Fibroblast of lung (primary cell): ENCODE measurements at regions not wholly inside any gene's neighbourhood (a gene's known extent, or its start where the extent isn't known, plus 50 kb on each side); places are given as distances from the start of the nearest gene placed in this dataset.

Source experiments
- DNase-seq, 2 donors: peaks; one replicate each; pipeline versions ENCODE4 v3.0.0 to v3.0.0-alpha.2; 2010; ENCODE audit warnings: low read depth in 2 of 2
- H2AFZ ChIP-seq: 2 replicates; pipeline ENCODE4 v1.5.1; 2012; ENCODE audit warnings: low read length, control low read depth, inconsistent platforms
- H3K27ac ChIP-seq: 2 replicates; pipeline ENCODE4 v1.5.1; 2011; ENCODE audit warnings: low read length, control low read depth; ENCODE audit not compliant: insufficient read depth
- H3K27me3 ChIP-seq: 2 replicates; pipeline ENCODE4 v1.5.1; 2011; ENCODE audit warnings: mild to moderate bottlenecking, low read length; ENCODE audit not compliant: control insufficient read depth, insufficient read depth
- H3K36me3 ChIP-seq: 2 replicates; pipeline ENCODE4 v1.5.1; 2011; ENCODE audit warnings: low read length; ENCODE audit not compliant: control insufficient read depth, insufficient read depth
- H3K4me1 ChIP-seq: 2 replicates; pipeline ENCODE4 v1.5.1; 2011; ENCODE audit warnings: low read length; ENCODE audit not compliant: control insufficient read depth, insufficient read depth; ENCODE audit errors: extremely low read depth
- H3K4me2 ChIP-seq: 2 replicates; pipeline ENCODE4 v1.5.1; 2011; ENCODE audit warnings: low read length, control low read depth; ENCODE audit not compliant: insufficient read depth; ENCODE audit errors: extremely low read depth
- H3K4me3 ChIP-seq, 4 experiments: fragments of 200-600 bp in 1 of 4; sonication (generic) in 1 of 4; replicated peaks in 1 of 4; 2 replicates each; pipeline ENCODE4 v1.5.1; 2011 to 2016; ENCODE audit warnings: low read length in 4 of 4, low read depth in 3 of 4, mild to moderate bottlenecking in 3 of 4, control low read depth in 2 of 4, inconsistent platforms in 1 of 4, mixed read lengths in 1 of 4; ENCODE audit not compliant: insufficient read depth in 1 of 4; ENCODE audit errors: control extremely low read depth in 1 of 4
- H3K79me2 ChIP-seq: 2 replicates; pipeline ENCODE4 v1.5.1; 2012; ENCODE audit warnings: mild to moderate bottlenecking, low read length, inconsistent platforms; ENCODE audit not compliant: control insufficient read depth, insufficient read depth
- H3K9ac ChIP-seq: 2 replicates; pipeline ENCODE4 v1.5.1; 2011; ENCODE audit warnings: mild to moderate bottlenecking, low read length, control low read depth; ENCODE audit not compliant: insufficient read depth
- H3K9me3 ChIP-seq: 2 replicates; pipeline ENCODE4 v1.5.1; 2012; ENCODE audit warnings: low read depth, low read length; ENCODE audit not compliant: control insufficient read depth, insufficient read depth
- H4K20me1 ChIP-seq: 2 replicates; pipeline ENCODE4 v1.5.1; 2011; ENCODE audit warnings: low read length; ENCODE audit not compliant: control insufficient read depth, insufficient read depth; ENCODE audit errors: extremely low read depth
- EZH2 ChIP-seq: IDR thresholded peaks from 2 replicates; pipeline ENCODE4 v1.5.1; 2012; ENCODE audit warnings: low read length, control low read depth, mild to moderate bottlenecking; ENCODE audit errors: missing control alignments
- TF ChIP-seq, protein P1 (sequence below), 2 donors: IDR thresholded peaks in 1 of 2; conservative IDR thresholded peaks in 1 of 2; 1 replicate in 1 of 2; 2 replicates in 1 of 2; pipeline ENCODE4 v1.5.1; 2011 to 2012; ENCODE audit warnings: low read length in 2 of 2, control low read depth in 1 of 2, inconsistent platforms in 1 of 2, low read depth in 1 of 2, mild to moderate bottlenecking in 1 of 2

DNA sequence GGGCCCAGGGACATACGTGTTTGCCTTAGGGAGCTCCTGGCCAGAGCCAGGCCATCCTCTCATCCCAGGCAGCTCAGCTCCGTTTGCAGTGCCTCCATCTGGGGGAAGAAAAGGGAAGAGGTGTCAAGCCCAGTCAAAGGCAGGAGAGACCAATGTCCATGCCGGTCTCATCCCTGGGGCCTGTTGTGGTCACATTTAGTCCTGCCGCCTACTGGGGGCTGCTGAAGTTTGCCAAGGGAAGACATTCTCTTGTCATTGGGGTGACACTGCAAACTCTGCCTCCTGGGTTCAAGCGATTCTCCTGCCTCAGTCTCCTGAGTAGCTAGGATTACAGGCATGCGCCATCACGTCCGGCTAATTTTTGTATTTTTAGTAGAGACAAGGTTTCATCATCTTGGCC lies 195.2 kb downstream of the UQCRFS1 start:
- no peaks in the 10 kb centered on the region for H3K79me2 ChIP-seq
- H3K9ac ChIP-seq = no peak overlapping the region
- no peak overlapping the region for H3K4me2 ChIP-seq
- no peak overlapping the region for H2AFZ ChIP-seq
- no peaks in the 10 kb centered on the region for H4K20me1 ChIP-seq
- TF ChIP-seq, protein P1, sequence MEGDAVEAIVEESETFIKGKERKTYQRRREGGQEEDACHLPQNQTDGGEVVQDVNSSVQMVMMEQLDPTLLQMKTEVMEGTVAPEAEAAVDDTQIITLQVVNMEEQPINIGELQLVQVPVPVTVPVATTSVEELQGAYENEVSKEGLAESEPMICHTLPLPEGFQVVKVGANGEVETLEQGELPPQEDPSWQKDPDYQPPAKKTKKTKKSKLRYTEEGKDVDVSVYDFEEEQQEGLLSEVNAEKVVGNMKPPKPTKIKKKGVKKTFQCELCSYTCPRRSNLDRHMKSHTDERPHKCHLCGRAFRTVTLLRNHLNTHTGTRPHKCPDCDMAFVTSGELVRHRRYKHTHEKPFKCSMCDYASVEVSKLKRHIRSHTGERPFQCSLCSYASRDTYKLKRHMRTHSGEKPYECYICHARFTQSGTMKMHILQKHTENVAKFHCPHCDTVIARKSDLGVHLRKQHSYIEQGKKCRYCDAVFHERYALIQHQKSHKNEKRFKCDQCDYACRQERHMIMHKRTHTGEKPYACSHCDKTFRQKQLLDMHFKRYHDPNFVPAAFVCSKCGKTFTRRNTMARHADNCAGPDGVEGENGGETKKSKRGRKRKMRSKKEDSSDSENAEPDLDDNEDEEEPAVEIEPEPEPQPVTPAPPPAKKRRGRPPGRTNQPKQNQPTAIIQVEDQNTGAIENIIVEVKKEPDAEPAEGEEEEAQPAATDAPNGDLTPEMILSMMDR (conservative IDR thresholded peaks at IDR 0.05 in 1 of 2, IDR thresholded peaks at IDR 0.05 in 1 of 2; ENCODE audit: low read depth in 1 of 2, low read length in 2 of 2) = no peak
- no peak for TF ChIP-seq EZH2
- H3K36me3 ChIP-seq = no peaks in the 10 kb centered on the region
- no peaks in the 10 kb centered on the region for H3K4me1 ChIP-seq
- no peak overlapping the region for H3K27ac ChIP-seq
- H3K9me3 ChIP-seq = no peaks in the 10 kb centered on the region
- no peak overlapping the region for H3K4me3 ChIP-seq
- DNase-seq = no peak
- peaks cover 5% of the 10 kb centered on the region for H3K27me3 ChIP-seq

DNA sequence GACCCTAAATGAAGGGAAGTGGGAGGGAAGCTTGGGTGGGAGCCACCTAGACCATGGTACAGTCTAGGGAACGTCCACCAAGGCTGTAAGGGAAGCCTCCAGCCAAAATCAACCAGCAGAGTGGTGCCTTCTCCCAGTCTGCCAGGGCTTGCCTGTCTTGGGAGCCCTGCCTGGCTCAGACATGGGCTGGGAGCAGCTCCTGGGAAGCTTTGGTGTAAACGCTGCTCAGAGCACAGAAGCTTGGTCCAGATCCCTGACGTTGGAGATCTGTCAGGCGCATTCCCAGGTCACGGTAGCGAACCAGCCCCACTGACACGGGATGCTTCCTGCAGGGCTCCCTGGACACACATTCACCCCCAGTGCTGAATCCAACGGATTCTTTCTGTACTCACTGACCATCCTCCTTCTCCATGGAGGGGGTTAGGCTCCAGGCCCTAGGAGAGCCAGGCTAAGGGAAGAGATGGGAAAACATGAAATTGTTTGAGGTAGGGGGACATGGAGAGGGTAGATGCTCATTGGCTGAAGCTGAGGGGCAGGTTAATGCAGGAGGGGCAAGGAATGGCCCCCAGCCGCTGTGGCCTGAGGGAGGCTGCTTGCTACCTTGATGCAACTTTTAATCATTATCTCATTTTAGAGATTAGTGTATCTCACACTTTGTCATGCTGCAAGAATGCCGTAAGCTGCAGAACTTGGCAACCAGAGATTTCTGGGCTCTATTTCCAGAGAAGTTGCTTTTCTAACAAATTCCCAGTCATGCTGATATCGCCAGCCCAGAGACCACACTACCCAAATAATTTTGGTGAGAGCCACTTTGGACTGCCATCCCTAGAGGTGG lies 195.8 kb downstream of the UQCRFS1 start:
- Histone ChIP-seq H3K79me2 (no peaks in the 10 kb centered on the region), H3K4me3 (no peak overlapping the region), H2AFZ (no peak overlapping the region), H3K36me3 (no peaks in the 10 kb centered on the region), H3K27ac (no peak overlapping the region), H3K4me1 (no peaks in the 10 kb centered on the region), H3K4me2 (no peak overlapping the region), H3K9me3 (no peaks in the 10 kb centered on the region), H3K9ac (no peak overlapping the region), H3K27me3 (peaks cover 5% of the 10 kb centered on the region), H4K20me1 (no peaks in the 10 kb centered on the region)
- no peak for DNase-seq
- TF ChIP-seq EZH2 = no peak
- TF ChIP-seq, protein P1 (conservative IDR thresholded peaks at IDR 0.05 in 1 of 2, IDR thresholded peaks at IDR 0.05 in 1 of 2; ENCODE audit: low read depth in 1 of 2, low read length in 2 of 2) = no peak

GRCh38 chr19:29016353-29016752 lies 196.6 kb downstream of the UQCRFS1 start:
- DNase-seq = no peak
- peaks cover 5% of the 10 kb centered on the region for H3K27me3 ChIP-seq
- TF ChIP-seq, protein P1 (conservative IDR thresholded peaks at IDR 0.05 in 1 of 2, IDR thresholded peaks at IDR 0.05 in 1 of 2; ENCODE audit: low read depth in 1 of 2, low read length in 2 of 2) = no peak
- no peak for TF ChIP-seq EZH2
- H4K20me1 ChIP-seq = no peaks in the 10 kb centered on the region
- no peaks in the 10 kb centered on the region for H3K4me1 ChIP-seq
- no peak overlapping the region for H3K9ac ChIP-seq
- H3K36me3 ChIP-seq = no peaks in the 10 kb centered on the region
- no peak overlapping the region for H3K4me3 ChIP-seq
- no peaks in the 10 kb centered on the region for H3K9me3 ChIP-seq
- no peaks in the 10 kb centered on the region for H3K79me2 ChIP-seq
- H3K4me2 ChIP-seq = no peak overlapping the region
- H3K27ac ChIP-seq = no peak overlapping the region
- no peak overlapping the region for H2AFZ ChIP-seq
